ENCODE measurements at regions not wholly inside any gene's neighbourhood (a gene's known extent, or its start where the extent isn't known, plus 50 kb on each side); places are given as distances from the start of the nearest gene placed in this dataset.

- TF ChIP-seq, protein P1, sequence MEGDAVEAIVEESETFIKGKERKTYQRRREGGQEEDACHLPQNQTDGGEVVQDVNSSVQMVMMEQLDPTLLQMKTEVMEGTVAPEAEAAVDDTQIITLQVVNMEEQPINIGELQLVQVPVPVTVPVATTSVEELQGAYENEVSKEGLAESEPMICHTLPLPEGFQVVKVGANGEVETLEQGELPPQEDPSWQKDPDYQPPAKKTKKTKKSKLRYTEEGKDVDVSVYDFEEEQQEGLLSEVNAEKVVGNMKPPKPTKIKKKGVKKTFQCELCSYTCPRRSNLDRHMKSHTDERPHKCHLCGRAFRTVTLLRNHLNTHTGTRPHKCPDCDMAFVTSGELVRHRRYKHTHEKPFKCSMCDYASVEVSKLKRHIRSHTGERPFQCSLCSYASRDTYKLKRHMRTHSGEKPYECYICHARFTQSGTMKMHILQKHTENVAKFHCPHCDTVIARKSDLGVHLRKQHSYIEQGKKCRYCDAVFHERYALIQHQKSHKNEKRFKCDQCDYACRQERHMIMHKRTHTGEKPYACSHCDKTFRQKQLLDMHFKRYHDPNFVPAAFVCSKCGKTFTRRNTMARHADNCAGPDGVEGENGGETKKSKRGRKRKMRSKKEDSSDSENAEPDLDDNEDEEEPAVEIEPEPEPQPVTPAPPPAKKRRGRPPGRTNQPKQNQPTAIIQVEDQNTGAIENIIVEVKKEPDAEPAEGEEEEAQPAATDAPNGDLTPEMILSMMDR (IDR thresholded peaks at IDR 0.05 in 8 of 11, conservative IDR thresholded peaks at IDR 0.05 in 3 of 11) = no peak
- no peak for TF ChIP-seq POLR2AphosphoS5 (IDR thresholded peaks at IDR 0.05)
Observed at GRCh38 chr11:62071408-62071807, 52.4 kb upstream of the INCENP start.

All from spleen (tissue), 7 donors.